Activated T-cell treated with anti-CD3 and anti-CD28 coated beads, Interleukin-2, amount 50 U/mL, for 4 hours (primary cell): ENCODE measurements at regions not wholly inside any gene's neighbourhood (a gene's known extent, or its start where the extent isn't known, plus 50 kb on each side); places are given as distances from the start of the nearest gene placed in this dataset.

Experiments
- ATAC-seq, 2 donors: fragments of 200-7000 bp; cut with Tn5 transposase; one replicate each; pipeline ENCODE4 v1.10.0; 2021
- DNase-seq: peaks from one replicate; pipeline ENCODE4 v3.0.0-alpha.2; 2020
- H3K27me3 Mint-ChIP-seq: one replicate; pipeline ENCODE4 v1.8.0; 2021; ENCODE audit warnings: low read depth, mixed read lengths
- H3K36me3 Mint-ChIP-seq: one replicate; pipeline ENCODE4 v1.8.0; 2022; ENCODE audit warnings: mixed read lengths; ENCODE audit not compliant: insufficient read depth
- H3K4me1 Mint-ChIP-seq: one replicate; pipeline ENCODE4 v1.8.0; 2021; ENCODE audit warnings: low read depth, mixed read lengths
- H3K4me3 Mint-ChIP-seq: one replicate; pipeline ENCODE4 v1.8.0; 2021; ENCODE audit warnings: mild to moderate bottlenecking, moderate library complexity, mixed read lengths
- H3K9me3 Mint-ChIP-seq: one replicate; pipeline ENCODE4 v1.8.0; 2021; ENCODE audit warnings: mixed read lengths

DNA sequence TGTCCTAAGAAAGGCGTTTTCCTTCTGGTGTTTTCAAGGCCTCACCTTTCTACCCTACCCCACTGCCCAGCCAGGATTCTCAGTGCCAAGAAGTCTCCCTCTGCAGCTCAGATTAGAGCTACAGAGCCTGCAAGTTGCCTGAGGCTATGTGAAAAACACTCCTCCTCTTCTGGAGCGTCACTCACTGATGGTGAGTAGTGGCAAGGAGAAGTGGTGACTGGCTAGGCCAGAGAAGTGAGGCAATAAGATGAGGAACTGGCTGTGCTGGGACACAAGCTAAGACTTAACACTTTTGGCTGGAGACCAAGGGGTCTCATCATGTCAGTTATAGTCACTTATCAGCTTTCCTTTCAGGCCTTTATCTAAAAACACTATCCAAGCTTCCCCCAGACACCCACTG lies 86.7 kb upstream of the PRKAR2B start:
- Mint-ChIP-seq H3K27me3 (peaks cover 3% of the 10 kb centered on the region), H3K4me3 (no peak overlapping the region), H3K4me1 (no peaks in the 10 kb centered on the region), H3K9me3 (no peaks in the 10 kb centered on the region), H3K36me3 (no peaks in the 10 kb centered on the region)
- ATAC-seq (no peak), DNase-seq (no peak)

DNA sequence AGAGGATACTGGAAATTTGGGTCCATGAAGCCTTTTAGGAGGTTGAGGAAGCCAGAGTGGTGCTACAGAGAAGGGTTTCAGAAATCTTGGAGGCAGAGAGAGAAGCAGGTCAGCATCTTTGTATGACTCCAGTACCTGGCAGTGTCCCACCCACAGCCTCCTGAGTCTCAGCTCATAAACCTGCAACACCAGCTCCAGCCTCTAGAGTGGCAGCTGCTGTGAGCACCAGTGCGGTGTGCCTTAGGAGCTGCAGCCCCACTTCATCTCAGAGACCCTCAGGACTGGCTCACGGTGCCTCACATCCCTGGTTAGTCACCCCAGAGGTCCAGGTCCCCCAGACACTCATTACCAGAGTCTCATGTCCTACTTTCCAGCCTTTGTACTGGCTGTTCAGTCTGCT lies 84.8 kb upstream of the PRKAR2B start:
- H3K4me3 Mint-ChIP-seq: no peak overlapping the region
- peaks cover 6% of the 10 kb centered on the region for H3K27me3 Mint-ChIP-seq
- ATAC-seq: peak; percentile 52 to 58
- no peaks in the 10 kb centered on the region for H3K9me3 Mint-ChIP-seq
- no peaks in the 10 kb centered on the region for H3K4me1 Mint-ChIP-seq
- no peaks in the 10 kb centered on the region for H3K36me3 Mint-ChIP-seq
- DNase-seq: no peak

DNA sequence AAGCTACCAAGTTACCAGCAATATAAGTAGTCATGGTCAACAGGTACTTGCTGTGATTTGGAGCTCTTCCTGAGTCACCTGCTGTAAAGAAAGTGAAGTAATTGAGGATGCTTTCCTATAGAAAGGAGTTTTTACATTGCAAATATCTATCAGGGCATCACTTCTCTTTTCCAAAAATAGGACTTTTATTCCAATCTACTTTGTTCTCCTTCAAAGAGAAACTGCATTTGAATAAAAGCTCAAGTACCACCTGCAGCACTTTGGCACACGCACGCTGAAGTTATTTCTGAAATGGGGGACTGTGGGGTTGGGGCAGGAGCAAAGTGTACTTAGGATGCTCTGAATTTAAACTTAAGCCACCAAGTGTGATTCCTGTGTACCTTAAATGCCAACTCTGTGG lies 81.8 kb upstream of the PRKAR2B start:
- no peak overlapping the region for H3K4me3 Mint-ChIP-seq
- no peaks in the 10 kb centered on the region for H3K4me1 Mint-ChIP-seq
- DNase-seq (no peak), ATAC-seq (no peak)
- H3K36me3 Mint-ChIP-seq: no peaks in the 10 kb centered on the region
- H3K9me3 Mint-ChIP-seq: no peaks in the 10 kb centered on the region
- H3K27me3 Mint-ChIP-seq: peaks cover 6% of the 10 kb centered on the region

DNA sequence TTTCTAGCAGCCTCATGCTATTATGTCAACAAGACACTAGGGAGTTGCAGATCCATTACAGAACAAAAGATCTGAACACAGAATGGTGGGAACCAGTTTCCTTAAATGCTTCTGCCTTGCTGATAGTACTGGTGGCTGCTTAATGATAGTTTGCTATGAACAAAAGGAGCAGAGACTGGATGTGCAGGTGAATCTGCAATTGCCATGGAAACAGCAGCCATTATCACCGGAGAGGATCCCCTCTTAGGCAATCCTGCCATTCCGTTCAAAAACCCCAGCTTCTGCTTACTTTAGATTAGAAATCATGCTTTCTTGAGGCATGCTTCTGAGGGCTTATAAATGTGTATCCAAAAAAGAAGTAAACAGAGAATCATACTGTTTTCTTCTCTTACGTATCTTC lies 80.0 kb upstream of the PRKAR2B start:
- Mint-ChIP-seq H3K4me3 (no peak overlapping the region), H3K9me3 (no peaks in the 10 kb centered on the region), H3K36me3 (no peaks in the 10 kb centered on the region), H3K27me3 (peaks cover 6% of the 10 kb centered on the region), H3K4me1 (no peaks in the 10 kb centered on the region)
- no peak for ATAC-seq
- no peak for DNase-seq

DNA sequence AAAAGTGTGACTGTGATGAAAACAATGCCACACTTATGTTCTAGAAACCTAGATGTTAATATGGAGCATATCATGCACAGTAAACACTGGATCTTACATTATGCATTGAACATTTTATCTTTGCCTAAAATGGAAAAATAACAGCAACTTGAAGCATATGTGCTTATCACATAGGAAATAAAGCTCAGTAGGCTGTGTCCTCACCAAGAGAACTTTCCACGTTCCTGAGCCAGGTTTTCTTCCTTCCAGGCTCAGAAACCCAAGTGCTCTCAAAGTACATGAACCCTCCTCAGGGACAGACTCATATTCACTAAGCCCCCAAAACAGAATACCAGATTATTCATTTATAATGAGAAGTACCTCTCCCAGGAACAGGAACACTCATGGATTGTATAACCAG lies 79.4 kb upstream of the PRKAR2B start:
- no peak for DNase-seq

DNA sequence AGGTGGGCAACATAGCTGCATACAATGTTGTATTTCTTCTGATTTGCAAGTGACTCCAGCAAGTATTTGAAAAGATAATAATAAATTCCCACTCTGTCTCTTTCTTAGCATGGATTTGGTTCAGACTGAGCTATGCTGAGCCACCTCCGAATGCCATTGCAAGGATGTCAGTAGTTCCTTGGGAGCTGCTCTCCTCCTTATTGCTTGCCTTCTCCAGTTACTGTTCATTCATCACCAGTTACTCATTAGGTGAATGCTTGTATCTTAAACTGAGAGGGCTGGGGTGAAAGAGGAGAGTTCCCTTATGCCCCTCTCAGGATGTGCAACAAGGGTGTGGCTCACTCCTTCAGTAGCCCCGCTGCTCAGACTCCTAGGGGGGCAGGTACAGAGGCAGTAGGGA lies 78.4 kb upstream of the PRKAR2B start:
- ATAC-seq (no peak), DNase-seq (no peak)
- Mint-ChIP-seq H3K4me1 (no peaks in the 10 kb centered on the region), H3K4me3 (no peak overlapping the region), H3K27me3 (peaks cover 6% of the 10 kb centered on the region), H3K9me3 (no peaks in the 10 kb centered on the region), H3K36me3 (no peaks in the 10 kb centered on the region)

More for the DNA sequence above, 79.4 kb upstream of the PRKAR2B start:
- H3K9me3 Mint-ChIP-seq: no peaks in the 10 kb centered on the region
- no peak overlapping the region for H3K4me3 Mint-ChIP-seq
- peaks cover 6% of the 10 kb centered on the region for H3K27me3 Mint-ChIP-seq
- H3K36me3 Mint-ChIP-seq: no peaks in the 10 kb centered on the region
- H3K4me1 Mint-ChIP-seq: no peaks in the 10 kb centered on the region
- ATAC-seq: no peak

DNA sequence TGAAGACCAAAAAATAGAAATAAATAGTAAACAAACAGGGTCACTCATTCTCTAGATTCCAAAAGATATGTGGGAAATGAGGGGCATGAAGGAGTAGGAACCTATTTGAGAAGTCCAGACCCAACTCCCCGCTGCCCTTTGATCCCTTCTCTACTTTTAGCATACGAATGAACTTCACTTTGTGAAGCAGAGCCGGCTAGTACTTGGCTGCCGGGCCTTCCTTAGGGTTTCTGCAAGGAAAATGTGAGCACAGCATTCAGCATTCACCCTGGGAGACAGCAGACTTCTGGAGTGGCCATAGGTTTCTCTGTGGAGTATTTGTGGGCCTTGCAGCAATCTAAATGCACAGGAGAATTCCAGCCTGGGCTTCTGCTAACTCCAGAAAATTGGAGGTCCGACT lies 76.3 kb upstream of the PRKAR2B start:
- H3K4me1 Mint-ChIP-seq: no peaks in the 10 kb centered on the region

DNA sequence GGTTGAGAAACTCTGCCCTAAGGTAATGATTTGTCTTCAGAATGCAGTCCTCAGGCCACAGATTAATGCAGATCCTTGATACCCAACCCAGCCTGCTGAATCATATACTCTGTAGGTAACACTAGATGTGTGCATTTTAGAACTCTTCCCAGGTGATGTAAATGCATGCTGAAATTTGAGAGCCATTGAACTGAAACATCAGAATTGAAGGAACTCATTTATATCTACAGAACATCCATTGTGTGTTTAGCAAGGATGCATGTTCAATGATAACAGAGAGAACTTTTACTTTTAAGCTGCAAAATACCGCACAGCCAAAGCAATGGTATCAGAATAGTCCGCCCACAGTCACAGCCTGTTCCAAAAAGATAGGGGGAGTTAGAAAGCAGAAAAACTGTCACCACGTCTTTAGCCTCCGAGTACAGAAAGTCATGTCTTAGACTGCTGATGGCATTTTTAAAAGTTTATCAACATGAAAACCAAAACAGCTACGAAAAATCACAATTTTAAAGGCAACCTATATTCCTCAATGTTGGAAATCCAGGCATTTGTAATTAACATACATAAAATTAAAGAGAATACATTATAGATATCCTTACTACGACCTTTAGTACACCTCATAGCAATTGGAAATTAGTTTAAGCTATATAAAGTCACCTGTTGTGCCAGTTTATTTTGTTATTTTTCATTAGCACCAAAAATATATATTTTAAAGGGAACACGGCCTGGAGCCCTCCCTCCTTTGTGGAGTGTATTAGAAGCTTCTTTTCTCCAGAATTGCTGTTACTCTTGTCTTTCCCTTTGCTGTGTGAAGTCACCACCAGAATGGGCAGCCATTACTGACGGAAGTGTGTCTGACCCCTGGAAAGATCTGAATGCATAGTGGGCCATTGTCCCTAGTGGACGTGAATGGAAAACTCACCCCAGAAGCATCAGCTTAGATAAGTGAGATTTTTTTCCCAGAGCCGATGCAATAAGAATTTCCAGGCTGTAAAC lies 65.8 kb upstream of the PRKAR2B start:
- DNase-seq (no peak), ATAC-seq (no peak)
- H3K4me3 Mint-ChIP-seq: no peak overlapping the region
- H3K27me3 Mint-ChIP-seq: no peaks in the 10 kb centered on the region
- H3K4me1 Mint-ChIP-seq: no peaks in the 10 kb centered on the region
- no peaks in the 10 kb centered on the region for H3K36me3 Mint-ChIP-seq
- no peaks in the 10 kb centered on the region for H3K9me3 Mint-ChIP-seq

More for the DNA sequence above, 76.3 kb upstream of the PRKAR2B start:
- Mint-ChIP-seq H3K36me3 (no peaks in the 10 kb centered on the region), H3K27me3 (peaks cover 6% of the 10 kb centered on the region), H3K4me3 (no peak overlapping the region), H3K9me3 (no peaks in the 10 kb centered on the region)
- DNase-seq (no peak), ATAC-seq (no peak)

DNA sequence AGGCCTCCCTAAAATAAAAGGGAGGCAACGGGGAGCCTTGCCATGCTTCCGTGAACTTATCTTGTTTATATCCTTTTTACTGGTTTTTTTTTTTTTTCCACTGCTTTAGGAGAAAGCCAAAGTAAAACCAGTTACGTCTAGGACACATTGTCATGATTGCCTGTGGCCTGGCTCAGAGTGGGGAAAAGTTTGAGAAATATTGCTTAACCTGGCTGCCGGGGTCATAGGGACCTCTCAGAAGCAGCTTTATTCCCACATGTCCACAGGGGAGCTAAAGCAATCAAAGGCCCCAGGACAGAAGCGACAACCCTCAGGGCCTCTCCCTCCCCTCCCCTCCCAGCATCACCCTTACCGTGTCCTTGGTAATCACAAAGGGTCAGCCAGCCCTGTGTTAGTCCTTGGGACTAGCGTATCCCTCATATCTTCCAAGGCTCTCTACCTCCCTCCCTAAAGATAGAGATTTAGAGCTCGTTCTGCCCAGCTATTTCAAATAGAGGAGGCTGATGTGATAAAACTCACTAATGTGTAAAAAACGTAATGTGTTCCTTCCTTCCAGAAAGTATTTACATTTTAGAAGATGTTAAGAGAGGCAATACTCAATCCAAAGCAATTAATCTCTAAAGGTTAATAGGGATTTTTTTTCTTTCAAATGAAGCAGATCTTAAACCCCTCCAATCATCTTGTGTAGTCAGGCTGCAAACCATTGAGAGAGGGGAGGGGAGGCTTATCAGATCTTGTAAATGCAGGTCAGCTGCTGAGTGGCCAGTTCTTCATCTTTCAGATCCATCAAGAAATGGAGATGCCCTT lies 64.8 kb upstream of the PRKAR2B start:
- Mint-ChIP-seq H3K4me3 (no peak overlapping the region), H3K36me3 (no peaks in the 10 kb centered on the region), H3K27me3 (no peaks in the 10 kb centered on the region), H3K4me1 (no peaks in the 10 kb centered on the region), H3K9me3 (no peaks in the 10 kb centered on the region)
- ATAC-seq: no peak
- no peak for DNase-seq

DNA sequence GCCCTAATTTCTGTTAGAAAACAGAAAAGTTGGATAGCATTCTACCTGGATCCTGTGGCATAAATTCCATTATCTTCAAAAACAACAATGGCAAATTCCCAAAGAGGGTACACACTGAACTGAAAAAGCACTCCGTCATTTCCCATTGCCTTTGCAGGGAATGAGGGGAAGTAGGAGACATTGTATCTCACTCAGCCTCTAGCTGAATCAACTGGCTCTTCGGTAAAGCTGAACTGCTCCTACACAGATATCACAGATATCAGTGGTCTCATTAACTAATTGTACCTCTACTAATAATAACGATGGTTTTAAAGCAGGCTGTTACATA lies 64.2 kb upstream of the PRKAR2B start:
- ATAC-seq: no peak

DNA sequence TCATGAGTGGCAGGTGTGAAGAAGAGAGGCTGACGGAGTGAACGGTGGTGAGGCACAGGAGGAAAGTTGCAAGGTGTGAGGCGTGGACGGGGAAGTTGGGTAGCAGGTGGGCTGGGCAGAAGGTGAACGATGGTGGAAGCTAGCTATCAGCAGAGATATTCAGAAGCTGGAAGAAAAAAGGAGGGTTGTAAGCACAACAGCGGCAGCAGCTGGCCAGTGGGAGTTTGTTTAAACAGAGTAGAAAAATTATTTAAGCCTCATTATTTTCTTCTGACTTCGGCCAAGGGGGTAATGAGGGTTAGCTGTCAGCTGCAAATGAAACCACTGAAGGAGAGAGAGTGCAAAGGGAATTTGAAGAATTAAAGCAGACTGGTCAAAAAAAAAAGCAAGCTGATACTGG lies 62.1 kb upstream of the PRKAR2B start:
- H3K36me3 Mint-ChIP-seq: no peaks in the 10 kb centered on the region
- no peak overlapping the region for H3K4me3 Mint-ChIP-seq
- no peaks in the 10 kb centered on the region for H3K9me3 Mint-ChIP-seq

More for the DNA sequence above, 64.2 kb upstream of the PRKAR2B start:
- no peaks in the 10 kb centered on the region for H3K27me3 Mint-ChIP-seq
- DNase-seq: no peak
- H3K4me1 Mint-ChIP-seq: no peaks in the 10 kb centered on the region
- no peaks in the 10 kb centered on the region for H3K36me3 Mint-ChIP-seq
- H3K9me3 Mint-ChIP-seq: no peaks in the 10 kb centered on the region
- no peak overlapping the region for H3K4me3 Mint-ChIP-seq

DNA sequence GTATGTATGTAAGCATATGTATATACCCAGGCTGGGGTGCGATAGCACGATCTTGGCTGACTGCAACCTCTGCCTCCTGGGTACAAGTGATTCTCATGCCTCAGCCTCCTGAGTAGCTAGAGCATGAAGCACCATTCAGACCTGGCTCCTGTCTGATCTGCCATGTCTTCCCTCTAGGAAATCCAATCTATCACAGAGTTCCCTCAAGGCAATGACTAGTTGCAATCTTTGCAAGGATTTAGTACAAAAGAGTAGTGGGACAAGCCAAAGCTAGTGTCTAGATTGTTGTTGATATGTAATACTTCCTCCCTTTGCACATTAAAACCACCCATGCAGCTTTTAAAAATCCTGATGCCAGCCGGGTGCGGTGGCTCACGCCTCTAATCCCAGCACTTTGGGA lies 60.5 kb upstream of the PRKAR2B start:
- Mint-ChIP-seq H3K4me3 (no peak overlapping the region), H3K36me3 (no peaks in the 10 kb centered on the region), H3K4me1 (no peaks in the 10 kb centered on the region), H3K9me3 (no peaks in the 10 kb centered on the region), H3K27me3 (no peaks in the 10 kb centered on the region)
- DNase-seq (no peak), ATAC-seq (no peak)

More for the DNA sequence above, 62.1 kb upstream of the PRKAR2B start:
- no peaks in the 10 kb centered on the region for H3K4me1 Mint-ChIP-seq
- DNase-seq (no peak), ATAC-seq (no peak)
- H3K27me3 Mint-ChIP-seq: no peaks in the 10 kb centered on the region

DNA sequence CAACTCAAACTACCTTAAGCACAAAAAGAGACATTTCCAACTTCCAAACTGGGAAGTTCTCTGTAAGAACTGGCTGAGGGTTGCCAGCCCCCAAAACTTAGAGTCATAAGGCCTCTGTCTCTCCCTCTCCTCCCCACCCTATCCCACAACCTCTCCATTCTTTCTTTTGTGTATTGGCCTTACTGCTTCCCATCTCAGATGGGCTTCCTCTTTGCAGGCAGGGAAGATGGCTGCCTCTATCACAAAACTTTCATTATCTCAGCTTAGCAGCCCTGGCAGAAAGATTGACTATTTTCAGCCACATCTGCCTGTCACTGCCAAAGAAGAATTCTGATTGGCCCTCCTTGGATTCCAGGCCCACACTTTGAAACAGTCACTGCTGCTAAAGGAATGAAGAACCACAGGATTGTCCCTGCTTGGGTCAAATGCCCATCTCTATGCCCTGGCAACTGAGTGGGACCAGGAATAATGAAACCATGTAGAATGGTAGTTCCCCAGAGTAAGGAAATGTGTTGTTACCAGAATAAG lies 58.0 kb upstream of the PRKAR2B start:
- H3K4me1 Mint-ChIP-seq: no peaks in the 10 kb centered on the region
- no peaks in the 10 kb centered on the region for H3K27me3 Mint-ChIP-seq
- H3K36me3 Mint-ChIP-seq: no peaks in the 10 kb centered on the region
- no peak for DNase-seq
- no peak for ATAC-seq
- no peaks in the 10 kb centered on the region for H3K9me3 Mint-ChIP-seq
- no peak overlapping the region for H3K4me3 Mint-ChIP-seq

DNA sequence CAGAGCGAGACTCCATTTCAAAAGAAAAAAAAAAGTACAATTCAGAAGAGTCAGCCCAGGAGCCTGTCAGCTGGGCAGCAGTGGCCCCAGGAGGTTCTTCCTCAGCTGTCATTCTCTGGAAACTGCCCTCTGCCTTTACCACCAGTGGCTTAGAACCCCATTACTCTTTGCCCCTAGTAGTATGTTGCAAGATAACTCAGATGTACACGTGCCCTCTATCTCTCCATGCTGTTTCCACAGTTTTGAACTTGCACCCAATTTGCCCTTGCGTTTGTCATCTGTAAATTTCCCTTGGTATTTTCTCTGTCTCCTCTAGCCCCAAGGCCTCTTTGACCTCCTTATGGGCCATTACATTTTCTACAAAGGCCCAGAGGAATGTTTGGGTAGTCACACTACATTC lies 56.7 kb upstream of the PRKAR2B start:
- Mint-ChIP-seq H3K4me1 (no peaks in the 10 kb centered on the region), H3K4me3 (no peak overlapping the region), H3K36me3 (no peaks in the 10 kb centered on the region), H3K27me3 (no peaks in the 10 kb centered on the region), H3K9me3 (no peaks in the 10 kb centered on the region)
- ATAC-seq: no peak
- DNase-seq: no peak
